GM18499 (cell line): ENCODE measurements at regions not wholly inside any gene's neighbourhood (a gene's known extent, or its start where the extent isn't known, plus 50 kb on each side); places are given as distances from the start of the nearest gene placed in this dataset.
"Not testable (repeated sequence)": the region's sequence is repeated elsewhere in the genome, so short reads cannot be mapped to it uniquely, and the experiment has no call there.

Source experiments
- ATAC-seq: cut with Tn5 transposase; IDR thresholded peaks from one replicate; pipeline ENCODE4 v1.9.1; 2021; ENCODE audit warnings: moderate number of reproducible peaks; ENCODE audit not compliant: insufficient read depth, unreplicated experiment

- no peak for ATAC-seq
Observed at GRCh38 chr9:129420721-129421120, 200.2 kb downstream of the C9orf50 start.

DNA sequence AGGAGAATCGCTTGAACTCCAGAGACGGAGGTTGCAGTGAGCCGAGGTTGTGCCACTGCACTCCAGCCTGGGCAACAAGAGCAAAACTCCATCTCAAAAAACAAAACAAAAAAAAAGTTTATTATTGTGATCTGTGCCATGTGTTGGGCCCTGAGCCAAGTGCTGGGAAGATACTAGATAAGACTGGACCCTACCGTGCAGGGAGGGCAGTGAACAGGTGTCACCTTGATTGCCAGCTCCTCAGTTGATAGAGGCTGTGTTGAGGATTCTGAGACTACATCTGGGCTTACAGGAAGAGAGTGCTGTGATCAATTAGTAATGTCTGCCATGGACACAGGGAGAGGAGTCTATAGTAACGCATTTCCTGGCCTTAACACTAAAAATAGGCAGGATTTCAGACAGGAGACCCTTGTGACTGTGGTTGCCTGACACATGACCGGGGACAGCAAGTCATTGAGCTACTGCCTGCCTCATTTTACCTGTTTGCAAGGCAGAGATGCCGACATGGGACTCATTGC is 201.5 kb downstream of the C9orf50 start:
- ATAC-seq: no peak

DNA sequence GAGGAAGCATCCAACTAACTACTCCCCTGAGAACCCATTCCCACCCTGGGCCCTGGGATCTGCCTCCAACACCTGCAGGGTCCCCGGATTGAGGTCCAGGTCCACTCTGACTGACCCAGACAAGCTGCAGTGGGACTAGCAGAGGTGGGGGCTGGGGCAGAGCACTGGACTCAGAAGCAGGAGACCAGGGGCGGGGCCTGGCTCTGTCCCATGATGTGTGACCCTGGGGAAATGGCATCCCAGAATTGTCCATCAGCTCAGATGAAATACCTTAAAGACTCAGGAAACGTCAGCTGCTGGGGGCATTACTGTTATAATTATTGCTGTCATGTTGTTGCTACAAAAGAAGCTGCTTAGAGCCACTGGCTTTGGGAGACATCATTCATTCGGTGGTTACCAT is 202.4 kb downstream of the C9orf50 start:
- ATAC-seq: no peak

- ATAC-seq: no peak
Observed at GRCh38 chr9:129416821-129417539, 203.9 kb downstream of the C9orf50 start.

GRCh38 chr9:129415942-129416651 is 204.8 kb downstream of the C9orf50 start:
- no peak for ATAC-seq

DNA sequence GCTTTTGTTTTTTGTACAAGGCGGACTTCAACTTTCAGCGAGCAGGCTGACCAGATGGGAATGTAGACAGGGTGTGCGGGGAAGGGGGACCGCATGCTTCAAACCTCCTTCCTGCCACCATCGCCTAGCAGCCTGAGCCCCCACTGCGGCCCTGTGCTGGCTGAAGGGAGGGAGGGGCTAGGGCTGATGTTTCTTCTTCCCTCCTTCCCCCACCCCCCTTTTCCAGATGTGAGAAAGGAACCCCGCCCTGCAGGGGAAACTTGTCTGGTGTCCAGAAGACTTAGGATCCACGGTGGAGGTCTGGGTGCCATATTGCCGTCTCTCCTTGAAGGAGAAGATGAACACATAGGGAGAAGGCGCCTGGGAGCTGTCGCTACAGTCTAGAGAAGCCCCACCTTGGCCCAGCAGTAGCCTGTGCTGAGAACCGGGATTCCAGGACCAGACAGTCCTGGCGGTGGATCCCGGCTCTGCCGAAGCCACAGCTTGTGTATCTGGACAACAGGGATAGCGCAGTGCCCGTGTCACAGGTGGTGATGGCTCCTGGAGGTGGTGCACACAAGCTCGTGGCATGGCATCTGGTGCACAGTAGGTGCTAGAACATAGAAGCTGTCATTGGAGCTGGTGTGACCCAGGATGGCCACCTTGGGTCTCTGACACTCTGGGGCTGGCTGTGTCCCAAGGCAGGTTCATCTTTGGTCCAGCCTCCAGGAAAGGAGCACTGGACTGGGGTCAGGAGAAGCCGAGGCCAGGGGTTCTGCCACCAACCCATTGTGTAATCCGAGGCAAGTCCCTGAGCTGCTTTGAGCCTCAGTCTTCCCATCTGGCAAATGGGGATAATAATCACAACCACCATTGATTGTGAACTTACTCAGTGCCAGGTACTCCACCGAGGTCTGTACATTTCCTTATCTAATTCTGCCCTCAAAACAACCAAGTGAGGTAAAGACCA is 205.6 kb downstream of the C9orf50 start:
- no peak for ATAC-seq

DNA sequence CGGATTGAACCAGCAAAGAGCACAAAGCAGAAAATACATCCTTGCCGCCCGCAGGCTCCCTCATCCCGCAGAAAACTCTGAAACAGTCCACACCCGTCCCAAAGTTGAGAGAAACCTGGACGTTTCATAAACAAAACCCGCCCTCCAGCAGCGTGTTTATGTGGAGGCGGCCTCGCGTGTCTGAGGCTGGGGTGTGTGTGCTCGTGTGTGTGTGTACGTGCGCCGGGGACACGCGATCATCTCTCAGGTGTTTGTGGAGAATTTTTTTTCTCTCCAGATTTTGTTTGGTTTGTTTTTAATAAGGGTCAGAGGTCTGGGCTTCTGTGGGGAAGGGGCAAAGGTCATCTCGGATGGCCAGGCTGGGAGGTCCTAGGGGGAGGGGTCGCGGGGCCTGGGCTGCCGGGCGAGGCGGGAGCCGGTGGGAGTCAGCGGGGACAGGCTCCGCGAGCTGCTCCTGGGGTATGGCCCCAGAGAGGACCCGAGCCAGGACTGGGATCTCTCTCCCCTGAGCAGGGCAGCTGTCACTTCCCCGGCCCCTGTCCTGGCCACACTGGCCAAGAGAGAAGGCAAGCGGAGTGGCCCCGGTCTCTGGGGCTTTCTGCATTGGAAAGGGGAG is 206.4 kb downstream of the C9orf50 start:
- ATAC-seq: no peak

DNA sequence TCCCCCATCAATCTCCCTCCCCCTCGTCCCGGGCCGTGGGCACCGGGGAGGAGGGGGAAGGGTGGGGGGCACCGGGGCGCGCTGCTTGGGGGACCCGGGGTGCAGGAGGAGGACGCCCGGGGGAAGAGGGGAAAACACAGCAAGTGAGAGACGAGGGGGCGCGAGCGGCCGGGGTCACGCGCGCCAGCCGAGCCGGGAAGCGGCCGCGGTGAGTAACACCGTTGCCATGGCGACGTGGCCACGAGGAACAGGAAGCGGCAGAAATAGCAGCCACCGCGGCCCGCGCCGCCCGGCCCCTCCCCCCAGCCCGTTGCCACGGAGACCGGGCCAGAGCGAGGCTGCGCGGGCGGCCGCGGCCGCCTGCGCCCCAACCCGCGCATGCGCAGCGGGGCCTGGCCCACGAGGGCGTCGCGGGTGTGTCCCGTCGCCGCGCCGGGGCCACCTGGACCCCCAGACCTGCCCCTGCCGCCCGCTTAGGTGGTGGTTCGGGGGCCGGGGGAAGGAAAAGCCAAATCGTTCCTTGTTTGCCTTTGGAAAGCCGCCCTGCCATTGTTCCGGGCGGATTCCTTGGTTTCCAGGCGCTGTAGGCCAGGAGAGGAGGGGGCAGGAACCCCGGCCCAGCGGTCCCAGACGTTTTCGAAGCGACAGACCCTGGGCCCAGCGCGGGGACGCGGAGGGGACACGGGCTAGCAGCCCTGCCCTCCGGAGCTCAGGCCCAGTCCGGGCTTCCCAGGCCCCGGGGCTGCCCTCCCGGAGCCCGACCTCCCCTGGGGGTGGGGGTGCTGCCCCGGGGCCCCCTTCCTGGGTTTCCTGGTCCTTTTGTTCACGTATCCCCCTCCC is 207.1 kb downstream of the C9orf50 start:
- ATAC-seq: no peak

GRCh38 chr9:129412814-129413536 is 207.9 kb downstream of the C9orf50 start:
- ATAC-seq: no peak

DNA sequence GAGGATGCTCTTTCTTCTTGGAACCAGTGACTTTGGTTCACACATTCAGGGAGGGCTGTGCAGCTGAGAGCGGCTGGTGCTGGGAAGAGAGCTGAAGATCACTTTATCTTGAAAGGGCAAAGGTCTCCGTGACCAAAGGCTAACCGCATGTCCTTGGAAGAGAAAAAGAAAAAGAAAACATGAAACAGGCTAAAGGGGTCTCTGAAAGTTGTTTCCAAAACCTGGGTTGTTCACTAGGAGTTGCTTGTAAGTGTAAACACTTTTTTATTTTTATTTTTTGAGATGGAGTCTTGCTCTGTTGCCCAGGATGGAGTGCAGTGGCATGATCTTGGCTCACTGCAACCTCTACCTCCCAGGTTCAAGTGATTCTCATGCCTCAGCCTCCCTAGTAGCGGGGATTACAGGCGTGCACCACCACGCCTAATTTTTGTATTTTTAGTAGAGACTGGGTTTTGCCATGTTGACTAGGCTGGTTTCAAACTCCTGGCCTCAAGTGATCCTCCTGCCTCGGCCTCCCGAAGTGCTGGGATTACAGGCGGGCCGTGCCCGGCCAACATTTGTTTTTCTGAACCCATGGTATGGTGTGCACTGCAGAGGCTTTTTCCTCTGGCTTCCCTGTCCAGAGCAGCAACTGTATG is 208.6 kb downstream of the C9orf50 start:
- ATAC-seq: not testable (repeated sequence)

DNA sequence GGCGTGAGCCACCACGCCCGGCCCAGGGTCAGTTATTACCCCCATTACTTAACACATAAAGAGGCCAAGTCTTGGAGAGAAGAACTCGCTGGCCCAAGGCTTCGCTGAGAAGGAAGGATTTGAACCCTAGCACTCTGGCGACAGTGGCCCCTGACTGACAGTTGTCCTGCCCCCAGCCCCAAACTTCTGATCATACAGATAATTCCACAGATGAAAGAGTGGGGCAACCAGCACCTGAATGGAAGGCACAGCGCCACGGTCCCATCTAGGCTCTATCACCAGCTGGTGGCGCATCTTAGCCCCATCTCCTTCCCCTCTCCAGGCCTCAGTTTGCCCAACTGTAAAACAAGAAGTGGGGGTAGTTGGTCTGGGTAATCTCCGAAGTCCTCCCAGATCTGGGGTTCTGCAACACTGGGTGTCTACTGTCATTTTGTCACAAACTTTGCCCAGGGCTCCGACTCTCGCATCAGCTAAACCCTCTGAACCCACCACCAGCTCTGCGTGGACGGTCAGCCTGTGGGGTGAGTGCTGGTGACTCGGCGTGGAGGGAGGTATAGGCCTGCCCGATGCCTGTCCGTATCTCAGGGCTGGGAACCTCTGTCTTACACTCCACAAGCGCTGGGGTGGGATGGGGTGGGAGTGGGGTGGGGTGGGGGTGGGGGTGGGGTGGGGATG is 209.3 kb downstream of the C9orf50 start:
- no peak for ATAC-seq

DNA sequence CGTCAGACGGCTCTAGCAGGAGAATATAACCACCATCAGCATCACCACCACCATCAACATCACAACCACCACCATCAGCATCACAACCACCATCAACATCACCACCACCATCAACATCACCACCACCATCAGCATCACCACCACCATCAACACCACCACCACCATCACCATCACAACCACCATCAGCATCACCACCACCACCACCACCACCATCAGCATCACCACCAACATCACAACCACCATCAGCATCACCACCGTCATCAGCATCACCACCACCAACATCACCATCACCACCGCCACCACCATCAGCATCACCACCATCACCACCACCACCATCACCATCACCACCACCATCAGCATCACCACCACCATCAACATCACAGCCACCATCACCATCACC is 210.7 kb downstream of the C9orf50 start:
- no peak for ATAC-seq

DNA sequence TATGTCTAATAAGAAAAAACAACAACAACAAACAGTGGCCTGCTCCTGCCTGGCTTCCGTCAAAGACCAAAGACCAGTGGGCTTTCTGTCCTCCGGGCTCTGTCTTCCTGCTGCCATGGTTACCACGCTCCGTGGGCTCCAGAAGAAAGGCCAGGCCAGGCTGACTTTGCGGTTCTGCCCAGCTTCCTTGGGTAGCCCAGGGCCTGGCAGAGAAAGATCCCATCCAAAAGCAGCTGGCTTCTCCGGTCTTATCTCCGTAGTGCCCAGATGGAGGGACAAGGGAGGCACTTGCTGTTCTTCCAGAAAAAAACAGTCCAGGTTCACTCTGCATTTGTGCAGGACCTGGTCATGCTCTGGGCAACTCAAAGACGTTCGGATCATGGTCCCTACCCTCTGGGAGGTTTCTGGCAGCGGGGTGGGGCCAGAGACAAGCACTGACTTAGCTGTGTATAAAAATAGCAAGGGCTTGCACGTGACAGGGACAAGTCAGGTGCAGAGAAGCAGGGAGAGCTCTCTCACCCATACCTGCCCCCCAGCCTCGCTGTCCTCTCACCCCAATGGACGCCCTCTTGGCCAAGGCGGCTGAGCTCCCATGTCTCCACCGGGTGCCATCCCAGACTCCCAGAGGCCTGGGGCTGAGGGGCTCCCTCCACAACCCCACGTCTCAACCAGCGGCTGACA is 212.2 kb downstream of the C9orf50 start:
- ATAC-seq: no peak

GRCh38 chr9:129407905-129408452 is 212.9 kb downstream of the C9orf50 start:
- ATAC-seq: no peak

DNA sequence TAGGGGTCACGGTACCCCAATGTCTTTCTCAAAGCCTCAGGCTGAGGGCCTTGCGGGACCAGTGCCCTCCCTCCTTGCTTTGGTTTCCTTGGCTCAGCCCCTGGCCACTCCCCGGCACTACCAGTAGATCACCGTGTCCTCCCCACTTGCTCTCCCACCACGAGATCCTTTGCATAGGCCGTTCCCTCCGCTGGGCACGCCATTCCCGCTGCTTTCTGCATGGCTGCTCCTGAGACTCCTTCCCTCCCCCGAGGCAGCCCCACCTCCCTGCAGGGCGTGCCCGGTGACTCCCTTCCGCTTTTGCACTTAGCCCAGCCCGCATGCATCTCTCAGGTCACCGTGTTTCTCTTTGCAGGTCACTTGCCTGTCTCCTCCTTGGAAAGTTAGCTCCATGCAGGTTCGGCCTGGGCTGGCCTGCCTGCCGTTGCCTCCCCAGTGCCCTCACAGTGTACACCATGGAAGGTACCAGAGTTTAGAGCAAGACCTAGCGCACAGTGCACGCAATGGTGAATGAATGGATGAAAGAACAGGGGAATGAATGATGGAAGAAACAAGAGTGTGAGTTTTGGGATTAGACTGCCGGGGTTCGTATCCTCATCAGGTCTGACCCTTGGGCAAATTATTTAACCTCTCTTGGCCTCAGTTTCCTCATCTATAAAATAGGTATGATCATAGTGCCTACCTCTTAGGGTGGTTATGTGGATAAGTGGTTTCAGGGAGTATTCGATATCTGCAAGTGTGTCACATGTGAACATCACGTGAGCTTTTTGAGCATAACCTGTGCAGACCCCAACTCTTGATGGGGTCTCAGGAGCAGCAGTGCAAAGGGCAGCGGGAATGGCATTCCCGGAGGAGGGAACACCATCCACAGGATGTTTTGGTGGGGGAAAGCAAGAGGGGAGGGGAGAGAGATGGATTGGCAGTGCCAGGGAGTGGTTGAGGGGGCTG is 214.3 kb downstream of the C9orf50 start:
- no peak for ATAC-seq

GRCh38 chr9:129405827-129406213 is 215.1 kb downstream of the C9orf50 start:
- no peak for ATAC-seq
